ENCODE measurements at regions not wholly inside any gene's neighbourhood (a gene's known extent, or its start where the extent isn't known, plus 50 kb on each side); places are given as distances from the start of the nearest gene placed in this dataset.

DNA sequence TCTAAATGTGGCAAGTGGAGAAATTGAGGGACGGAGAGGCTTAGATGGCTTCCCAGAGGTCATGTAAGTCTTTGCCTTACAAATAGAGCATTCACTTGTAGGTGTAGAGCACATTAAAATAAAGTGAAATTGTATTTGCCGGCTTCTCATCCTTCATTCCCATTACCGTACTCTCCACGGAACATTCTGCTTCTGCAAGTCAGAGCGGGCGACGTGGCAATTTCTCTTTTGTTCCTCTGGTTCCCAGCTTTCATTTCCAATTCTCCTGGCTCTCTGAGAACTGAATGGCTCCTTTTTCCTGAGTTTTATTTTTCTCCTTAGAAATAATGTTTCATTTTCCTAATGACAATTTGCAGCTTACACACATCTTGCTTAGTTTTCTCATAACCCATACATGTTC is 51.3 kb upstream of the PFKP start:
- DNase-seq: no peak
- TF ChIP-seq CTCF (IDR thresholded peaks at IDR 0.05): no peak
- TF ChIP-seq POLR2A (IDR thresholded peaks at IDR 0.05): no peak
- TF ChIP-seq EP300 (IDR thresholded peaks at IDR 0.05): no peak
- TF ChIP-seq POLR2AphosphoS5 (IDR thresholded peaks at IDR 0.05): no peak
- WGBS, 2 donors: 82 to 84% methylated on average over 7 of the region's 7 CpGs
- Histone ChIP-seq H3K4me3 (no peak overlapping the region), H3K9me3 (peaks cover 0 to 5% (median 2%) of the 10 kb centered on the region in 4 donors), H3K4me1 (no peaks in the 10 kb centered on the region), H3K27ac (no peak overlapping the region), H3K27me3 (peaks cover 0 to 32% (median 6%) of the 10 kb centered on the region in 3 donors), H3K36me3 (no peaks in the 10 kb centered on the region)
- intact Hi-C loops (cut with DNase I): no loop called here

DNA sequence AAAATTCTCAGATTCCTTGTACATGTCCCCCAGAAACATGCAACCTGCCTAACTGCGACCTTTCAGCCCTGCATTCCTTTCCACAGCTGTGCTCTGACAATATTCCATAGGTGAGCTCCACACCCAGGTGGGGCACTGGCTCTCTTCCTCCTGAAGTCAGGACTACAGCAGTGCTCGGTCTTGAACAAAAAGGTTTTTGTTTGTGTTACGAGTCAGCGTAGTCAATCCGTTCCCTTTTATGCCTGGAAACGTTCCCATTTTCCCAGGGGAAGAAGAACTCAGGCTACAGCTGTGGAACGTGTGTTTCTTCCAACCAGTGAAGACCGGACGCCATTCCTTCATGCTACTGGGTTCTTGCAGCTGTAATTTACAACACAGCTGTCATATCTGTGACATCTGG is 52.4 kb upstream of the PFKP start:
- DNase-seq: no peak
- no peak overlapping the region for H3K4me3 ChIP-seq
- peaks cover 0 to 35% (median 6%) of the 10 kb centered on the region in 3 donors for H3K27me3 ChIP-seq
- TF ChIP-seq POLR2A (IDR thresholded peaks at IDR 0.05) (no peak), POLR2AphosphoS5 (IDR thresholded peaks at IDR 0.05) (no peak), CTCF (IDR thresholded peaks at IDR 0.05) (no peak), EP300 (IDR thresholded peaks at IDR 0.05) (no peak)
- intact Hi-C loops (cut with DNase I): no loop called here
- 14 to 51% methylated on average over 9 of the region's 9 CpGs for WGBS, 2 donors
- H3K4me1 ChIP-seq: no peaks in the 10 kb centered on the region
- H3K9me3 ChIP-seq: peaks cover 0 to 5% (median 2%) of the 10 kb centered on the region in 4 donors
- no peak overlapping the region for H3K27ac ChIP-seq
- no peaks in the 10 kb centered on the region for H3K36me3 ChIP-seq

- intact Hi-C loops (cut with DNase I): no loop called here
- TF ChIP-seq POLR2A (IDR thresholded peaks at IDR 0.05) (no peak), CTCF (IDR thresholded peaks at IDR 0.05) (no peak), POLR2AphosphoS5 (IDR thresholded peaks at IDR 0.05) (no peak), EP300 (IDR thresholded peaks at IDR 0.05) (no peak)
- Histone ChIP-seq H3K27me3 (peaks cover 0 to 35% (median 6%) of the 10 kb centered on the region in 3 donors), H3K4me1 (peaks cover 0 to 10% (median 9%) of the 10 kb centered on the region in 4 donors), H3K4me3 (no peak overlapping the region), H3K36me3 (no peaks in the 10 kb centered on the region), H3K9me3 (peaks cover 0 to 5% (median 2%) of the 10 kb centered on the region in 4 donors), H3K27ac (no peak overlapping the region)
- WGBS, 2 donors: 85 to 88% methylated on average over 5 of the region's 5 CpGs
- no peak for DNase-seq
Measured at GRCh38 chr10:3012223-3012622, 55.1 kb upstream of the PFKP start.

DNA sequence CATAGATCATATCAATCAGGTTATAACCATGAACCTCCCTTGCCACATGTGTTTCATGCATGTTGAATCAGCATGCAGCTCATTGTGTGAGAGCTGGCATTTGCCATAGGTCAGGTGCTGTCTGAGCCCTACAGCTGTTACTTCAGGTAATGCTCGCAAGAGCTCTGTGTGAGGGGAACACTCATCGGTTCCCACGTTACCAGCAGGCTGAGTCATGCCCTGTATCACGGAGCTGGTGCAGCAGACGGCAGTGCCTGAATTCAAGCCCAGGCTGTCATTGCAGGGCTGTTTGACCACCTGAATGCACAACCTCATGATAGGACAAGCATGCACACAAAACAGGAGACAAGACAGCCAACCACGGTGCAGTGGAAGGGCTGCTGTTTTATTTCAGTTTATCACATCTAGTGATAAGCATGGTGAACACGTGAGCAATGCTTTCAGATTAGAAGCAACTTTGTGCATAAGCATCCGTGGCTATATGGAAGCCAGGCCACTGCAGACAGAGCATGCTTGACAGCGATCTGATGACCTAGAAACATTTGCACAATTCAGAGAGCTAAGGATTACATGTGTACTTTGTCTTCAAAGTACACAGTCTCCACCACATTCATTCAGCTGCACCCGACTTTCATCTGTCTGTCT is 56.4 kb upstream of the PFKP start:
- Histone ChIP-seq H3K27me3 (peaks cover 0 to 35% (median 6%) of the 10 kb centered on the region in 3 donors), H3K9me3 (peaks cover 0 to 5% (median 2%) of the 10 kb centered on the region in 4 donors), H3K4me1 (peaks cover 0 to 10% (median 9%) of the 10 kb centered on the region in 4 donors), H3K4me3 (no peak overlapping the region), H3K36me3 (no peaks in the 10 kb centered on the region), H3K27ac (no peak overlapping the region)
- intact Hi-C loops (cut with DNase I): no loop called here
- DNase-seq: no peak
- 82 to 84% methylated on average over 10 of the region's 10 CpGs for WGBS, 2 donors
- TF ChIP-seq EP300 (IDR thresholded peaks at IDR 0.05) (no peak), POLR2AphosphoS5 (IDR thresholded peaks at IDR 0.05) (no peak), POLR2A (IDR thresholded peaks at IDR 0.05) (no peak), CTCF (IDR thresholded peaks at IDR 0.05) (no peak)

- H3K27me3 ChIP-seq: peaks cover 0 to 35% (median 6%) of the 10 kb centered on the region in 3 donors
- 81 to 89% methylated on average over 8 of the region's 8 CpGs for WGBS, 2 donors
- intact Hi-C loops (cut with DNase I): no loop called here
- no peak overlapping the region for H3K4me3 ChIP-seq
- TF ChIP-seq POLR2AphosphoS5 (IDR thresholded peaks at IDR 0.05) (no peak), POLR2A (IDR thresholded peaks at IDR 0.05) (no peak), CTCF (IDR thresholded peaks at IDR 0.05) (no peak), EP300 (IDR thresholded peaks at IDR 0.05) (no peak)
- H3K36me3 ChIP-seq: no peaks in the 10 kb centered on the region
- peaks cover 0 to 10% (median 9%) of the 10 kb centered on the region in 4 donors for H3K4me1 ChIP-seq
- peaks cover 0 to 5% (median 2%) of the 10 kb centered on the region in 4 donors for H3K9me3 ChIP-seq
- H3K27ac ChIP-seq: no peak overlapping the region
- no peak for DNase-seq
Measured at GRCh38 chr10:3010334-3010733, 57.0 kb upstream of the PFKP start.

All from sigmoid colon (tissue), 6 donors.